LHCN-M2 (cell line): ENCODE measurements at regions not wholly inside any gene's neighbourhood (a gene's known extent, or its start where the extent isn't known, plus 50 kb on each side); places are given as distances from the start of the nearest gene placed in this dataset.
"Not testable (repeated sequence)": the region's sequence is repeated elsewhere in the genome, so short reads cannot be mapped to it uniquely, and the experiment has no call there.

Source experiments
- DNase-seq: peaks from one replicate; pipeline ENCODE4 v3.0.0-alpha.2; 2012; ENCODE audit warnings: low read depth

- no peak for DNase-seq
Measured at GRCh38 chr13:71005919-71006318, 861.1 kb downstream of the DACH1 start.

DNA sequence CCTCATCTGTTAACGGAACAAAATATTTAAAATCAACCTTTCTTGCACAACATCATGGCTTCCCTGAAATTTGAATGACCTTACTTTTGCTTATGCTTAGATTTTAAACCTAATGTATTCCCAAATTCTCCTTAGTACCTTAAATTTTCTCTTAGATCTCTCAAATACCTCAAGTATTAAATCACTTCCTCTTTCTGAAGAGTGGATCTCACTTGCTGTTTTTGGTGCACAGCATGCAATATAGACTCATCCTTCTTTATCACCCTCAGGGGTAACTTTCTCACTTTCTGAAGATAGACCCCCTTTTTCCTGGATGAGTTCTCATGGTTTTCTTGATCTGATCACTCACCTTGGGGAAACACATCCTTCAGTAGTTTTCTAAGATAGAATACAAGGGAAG lies 871.7 kb downstream of the DACH1 start:
- no peak for DNase-seq

DNA sequence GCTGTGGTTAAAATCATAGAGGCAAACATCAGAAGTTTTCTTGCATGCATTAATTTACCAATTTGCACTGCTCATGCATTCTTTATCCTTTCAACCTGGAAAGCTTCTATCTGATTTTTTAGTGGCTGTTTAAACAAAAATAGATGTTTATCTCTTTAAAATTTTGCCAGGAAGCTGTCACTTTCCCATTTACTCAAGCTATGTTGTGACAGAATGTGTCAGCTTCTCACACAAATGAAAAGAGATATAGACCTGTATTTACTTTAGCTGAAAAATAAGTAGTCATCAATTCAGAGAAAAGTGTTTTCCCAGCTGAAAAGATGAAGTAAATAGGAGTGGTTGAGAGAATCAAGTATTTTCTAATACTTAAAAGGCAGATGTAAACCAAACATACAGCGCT lies 872.8 kb downstream of the DACH1 start:
- no peak for DNase-seq

DNA sequence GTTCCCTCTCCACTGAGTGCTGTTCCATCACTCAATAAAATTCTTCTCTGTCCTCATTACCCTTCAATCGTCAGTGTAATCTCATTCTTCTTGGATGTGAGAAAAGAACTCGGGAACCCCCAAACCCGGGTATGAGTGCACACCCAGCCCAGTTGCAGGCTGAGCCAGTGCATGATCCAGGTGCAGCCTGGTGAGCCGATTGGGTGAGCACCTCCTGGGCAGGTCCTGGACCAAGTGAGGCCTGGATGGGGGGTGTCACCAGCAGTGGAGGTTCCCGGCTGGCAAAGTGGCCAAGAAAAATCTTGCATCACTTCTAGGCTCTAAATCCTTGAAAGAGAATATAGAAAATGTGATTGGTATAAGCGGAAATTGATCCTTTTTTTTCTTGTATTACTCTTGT lies 878.8 kb upstream of the KLHL1 start:
- no peak for DNase-seq

GRCh38 chr13:70985371-70985770 lies 877.1 kb upstream of the KLHL1 start:
- no peak for DNase-seq

DNA sequence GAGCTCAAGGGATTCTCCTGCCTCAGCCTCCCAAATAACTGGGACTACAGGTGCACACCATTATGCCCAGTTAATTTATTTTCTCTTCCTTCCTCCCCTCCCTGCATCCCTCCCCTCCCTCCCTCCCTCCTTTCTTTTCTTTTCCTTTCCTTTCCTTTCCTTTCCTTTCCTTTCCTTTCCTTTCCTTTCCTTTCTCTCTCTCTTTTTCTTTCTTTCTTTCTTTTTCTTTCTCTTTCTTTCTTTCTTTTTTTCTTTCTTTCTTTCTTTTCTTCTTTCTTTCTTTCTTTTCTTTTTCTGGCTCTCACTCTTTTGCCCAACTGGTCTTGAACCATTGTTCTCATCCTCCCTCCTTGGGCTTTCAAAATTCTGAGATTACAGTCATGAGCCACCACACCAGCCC lies 873.0 kb upstream of the KLHL1 start:
- DNase-seq, result not testable (repeated sequence)

DNA sequence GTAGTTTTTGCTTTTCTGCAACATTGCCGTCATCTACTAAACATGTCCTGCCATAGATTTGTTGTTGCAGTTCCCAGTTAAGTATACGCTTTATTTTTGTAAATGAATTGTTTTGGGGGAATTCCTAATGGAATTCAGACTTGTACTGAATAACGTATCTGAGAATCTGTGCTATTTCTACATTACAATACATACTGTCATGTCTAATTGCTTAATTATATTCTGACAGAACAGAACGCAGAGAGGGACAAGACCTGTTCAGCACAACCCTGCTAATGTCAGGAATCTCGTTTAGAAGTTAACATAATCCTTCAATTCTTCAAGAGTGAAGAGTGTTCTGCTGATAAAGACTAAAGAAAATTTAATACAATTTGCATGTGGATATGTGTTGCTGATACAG lies 861.1 kb upstream of the KLHL1 start:
- no peak for DNase-seq

DNA sequence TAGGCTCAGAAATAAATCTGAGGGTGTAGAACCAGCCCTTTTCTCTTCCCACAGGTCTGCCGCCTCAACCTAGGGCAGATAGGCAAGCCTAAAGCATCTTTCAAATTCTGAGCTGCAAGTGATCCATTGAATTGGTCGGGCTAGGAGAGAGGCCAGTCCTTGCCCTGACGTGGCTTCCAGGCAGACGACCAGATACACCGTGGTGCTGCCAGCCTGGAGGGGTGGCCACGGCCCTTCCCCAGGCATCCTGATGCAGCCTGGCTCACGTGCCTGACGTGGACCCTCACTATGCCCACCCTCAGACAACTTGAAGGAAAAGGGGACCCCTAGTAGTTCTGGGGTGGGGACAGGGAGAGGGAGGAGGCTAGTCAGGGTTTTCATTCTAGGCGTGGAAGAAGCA lies 859.3 kb upstream of the KLHL1 start:
- DNase-seq, result no peak

DNA sequence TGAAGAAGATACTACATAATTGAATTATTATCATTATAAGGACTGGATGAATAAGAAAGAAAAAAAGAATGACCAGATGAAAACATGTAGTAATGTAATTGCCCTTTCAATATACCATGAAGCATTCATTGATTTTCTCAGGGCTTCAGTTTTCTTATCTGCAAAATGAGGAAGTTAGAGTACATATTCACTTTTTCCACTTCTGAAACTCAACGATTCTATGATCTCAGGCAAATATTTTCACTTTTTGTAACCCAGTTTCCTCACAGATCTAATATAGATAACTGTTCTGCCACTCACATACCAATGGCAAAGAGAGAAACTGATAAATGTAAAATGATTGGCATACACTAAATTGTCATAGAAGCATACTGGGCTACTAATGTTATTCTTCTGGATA lies 856.6 kb upstream of the KLHL1 start:
- no peak for DNase-seq

GRCh38 chr13:70964124-70964523 lies 855.9 kb upstream of the KLHL1 start:
- no peak for DNase-seq

GRCh38 chr13:70960841-70961443 lies 852.7 kb upstream of the KLHL1 start:
- peak; percentile 11 for DNase-seq

- no peak for DNase-seq
Measured at GRCh38 chr13:70959035-70959775, 851.0 kb upstream of the KLHL1 start.

DNA sequence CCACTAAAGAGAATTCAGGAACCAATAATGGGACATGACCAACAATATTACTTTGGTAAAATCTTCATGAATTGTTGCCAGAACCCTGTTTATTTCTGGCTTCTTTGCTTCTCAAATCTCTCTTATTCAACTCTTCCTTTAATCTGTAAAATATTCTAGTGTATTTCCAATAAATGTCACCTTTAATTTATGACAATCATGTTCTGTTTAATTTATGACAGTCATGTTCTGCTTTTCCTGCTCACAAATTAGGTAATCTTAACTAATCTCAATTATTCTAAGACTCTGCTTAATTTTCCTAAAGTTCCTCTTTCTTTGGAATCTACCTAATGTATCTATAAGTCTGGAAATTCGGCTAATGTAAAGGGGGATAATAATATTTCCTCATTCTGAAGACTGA lies 847.6 kb upstream of the KLHL1 start:
- no peak for DNase-seq

DNA sequence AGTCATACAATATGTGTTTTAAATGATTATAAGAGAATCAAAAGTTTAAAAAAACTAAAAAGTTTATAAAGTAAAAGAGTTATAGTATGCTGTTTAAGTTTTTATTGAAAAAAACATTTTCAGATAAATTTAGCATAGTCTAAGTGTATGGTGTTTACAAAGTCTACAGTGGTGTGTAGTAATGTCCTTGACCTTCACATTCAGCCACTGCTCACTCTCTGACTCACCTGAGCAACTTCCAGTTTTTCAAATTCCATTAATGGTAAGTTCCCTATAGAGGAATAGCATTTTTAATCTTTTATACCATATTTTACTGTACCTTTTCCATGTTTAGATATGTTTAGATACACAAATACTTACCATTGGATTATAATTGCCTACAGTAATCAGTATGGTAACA lies 842.4 kb upstream of the KLHL1 start:
- no peak for DNase-seq

DNA sequence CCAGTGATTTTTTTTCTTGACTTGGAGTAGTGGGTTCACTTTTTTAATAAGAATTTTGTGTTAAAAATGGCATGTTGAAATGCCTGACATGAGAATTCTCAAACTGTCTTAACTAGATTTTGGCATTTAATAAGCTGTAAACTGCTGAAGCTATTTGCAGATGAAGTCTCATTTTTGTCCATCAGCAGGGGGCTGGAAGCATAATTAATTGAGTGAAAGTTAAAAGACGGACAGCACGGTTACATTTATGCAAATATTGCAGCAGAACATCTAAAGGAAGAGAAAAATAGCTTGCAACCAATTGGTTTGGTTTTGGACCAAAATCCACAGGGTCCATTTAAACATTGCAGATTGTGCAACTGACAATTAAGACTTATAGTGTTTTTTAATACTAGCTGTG lies 837.3 kb upstream of the KLHL1 start:
- DNase-seq, result no peak

DNA sequence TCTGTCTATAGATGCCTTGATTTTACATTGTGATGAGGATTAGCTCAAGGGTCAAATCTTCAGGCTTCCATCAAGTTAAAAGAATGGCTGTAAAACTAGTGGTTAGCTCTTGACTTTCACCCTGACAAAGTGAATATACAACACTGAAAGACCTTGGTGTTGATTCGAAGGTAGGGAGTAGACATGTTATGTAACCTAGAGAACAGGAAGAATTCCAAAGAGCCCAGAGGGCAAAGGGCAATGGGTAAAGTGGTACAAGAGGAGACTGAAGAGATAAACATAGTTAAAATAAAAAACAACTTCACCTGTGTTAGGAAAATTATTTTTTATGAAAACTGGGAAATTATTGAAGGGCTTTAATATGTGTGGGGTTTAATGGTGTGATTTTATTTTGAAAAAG lies 833.2 kb upstream of the KLHL1 start:
- no peak for DNase-seq

- no peak for DNase-seq
Measured at GRCh38 chr13:70938462-70938861, 830.2 kb upstream of the KLHL1 start.

DNA sequence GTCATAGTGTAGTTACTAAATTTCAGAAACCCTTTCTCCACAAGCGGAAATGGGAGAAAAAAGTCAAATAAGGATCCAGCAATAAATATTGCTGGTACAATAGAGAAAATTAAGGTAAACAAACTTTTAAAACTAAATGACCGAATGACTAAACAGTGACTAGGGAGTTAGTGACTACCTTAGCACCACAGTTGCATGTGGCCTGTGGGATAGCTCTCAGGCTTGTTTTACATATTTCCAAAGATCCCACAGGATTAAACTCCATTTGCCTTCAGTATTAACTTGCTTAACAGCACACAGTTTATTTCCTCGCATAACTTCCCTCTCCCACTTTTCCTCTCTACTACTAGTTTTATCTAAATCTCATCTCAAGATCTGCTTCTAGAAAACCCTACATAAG lies 824.3 kb upstream of the KLHL1 start:
- no peak for DNase-seq

- DNase-seq, result no peak
Measured at GRCh38 chr13:70923863-70924752, 815.9 kb upstream of the KLHL1 start.

DNA sequence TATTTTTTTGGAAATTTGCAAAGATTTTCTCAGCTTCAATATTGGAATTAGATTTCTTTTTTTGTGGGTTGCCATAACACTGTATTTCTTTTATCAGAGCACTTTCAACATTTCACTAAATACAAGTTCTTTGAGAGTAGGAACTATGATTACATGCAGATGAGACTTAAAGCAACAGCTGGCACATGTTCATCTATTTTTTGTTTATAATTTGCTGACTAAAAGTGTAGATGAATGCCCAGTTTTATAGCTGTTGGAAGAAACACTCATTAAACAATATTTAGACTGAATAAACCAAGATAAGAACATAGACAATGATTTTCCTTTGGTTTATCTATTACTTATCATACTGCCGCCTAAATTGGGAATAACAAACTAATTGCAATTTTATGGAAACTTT lies 803.0 kb upstream of the KLHL1 start:
- no peak for DNase-seq

DNA sequence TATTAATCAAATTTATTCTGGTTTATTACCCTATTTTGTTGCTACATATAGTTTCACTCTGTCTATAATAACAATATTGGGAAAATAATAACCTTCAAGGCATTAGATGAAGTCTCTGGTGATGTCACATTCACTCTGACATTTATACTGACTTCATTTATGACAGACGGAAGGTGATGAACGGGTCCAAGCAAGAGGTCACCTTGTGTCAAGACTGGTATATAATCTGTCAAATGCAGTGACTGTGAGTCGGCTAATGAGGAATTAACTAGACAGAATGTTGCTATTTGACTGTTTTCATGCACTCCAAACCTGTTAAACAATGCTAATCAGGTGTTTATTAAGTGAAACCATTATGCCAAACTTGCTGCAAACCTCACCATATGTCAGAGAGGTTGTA lies 800.5 kb upstream of the KLHL1 start:
- DNase-seq, result no peak

DNA sequence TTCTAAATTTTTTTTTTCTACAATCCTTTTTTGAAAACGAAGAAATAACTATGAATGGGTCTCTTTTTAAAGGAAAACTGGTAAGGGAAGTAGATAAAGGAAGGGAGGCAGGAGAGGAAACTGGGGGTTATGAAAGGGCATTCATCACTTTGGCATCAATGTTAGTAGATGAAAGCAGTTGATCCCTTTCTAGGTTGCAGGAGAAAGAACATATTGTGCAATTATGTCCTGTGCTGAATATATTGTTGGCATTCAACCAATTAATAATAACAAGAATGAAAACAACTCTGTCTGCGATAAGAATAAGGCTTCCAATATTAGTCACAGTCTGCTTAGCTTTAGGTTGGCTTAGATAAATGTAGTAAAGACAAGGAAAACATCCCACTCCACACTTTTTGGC lies 796.8 kb upstream of the KLHL1 start:
- no peak for DNase-seq

DNA sequence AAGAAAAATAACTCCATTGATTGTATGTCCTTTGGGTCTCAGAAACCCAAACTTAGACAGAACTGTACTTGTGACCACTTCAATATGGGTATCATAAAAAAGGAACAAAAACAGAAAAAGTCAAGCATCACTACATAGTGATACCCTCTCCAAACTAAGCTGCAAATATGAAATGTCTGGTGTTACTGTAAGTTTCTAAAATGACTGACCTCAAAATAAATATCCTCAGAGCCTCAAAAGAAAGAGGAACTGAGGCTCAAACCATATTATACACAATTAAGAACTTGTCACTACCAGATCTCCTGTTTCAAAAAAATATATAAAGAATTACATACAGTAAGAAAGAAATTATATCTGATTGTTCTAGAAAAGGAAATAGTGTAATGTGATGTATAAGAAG lies 787.9 kb upstream of the KLHL1 start:
- DNase-seq, result no peak
